Panc1 (cell line): ENCODE measurements at regions not wholly inside any gene's neighbourhood (a gene's known extent, or its start where the extent isn't known, plus 50 kb on each side); places are given as distances from the start of the nearest gene placed in this dataset.

Experiments used
- CTCF ChIP-seq: fragments of 450-650 bp; IDR thresholded peaks from 2 replicates; pipeline ENCODE4 v1.5.1; 2017; ENCODE audit warnings: mild to moderate bottlenecking
- POLR2AphosphoS5 ChIP-seq: IDR thresholded peaks from 2 replicates; pipeline ENCODE4 v1.6.1; 2012; ENCODE audit warnings: mild to moderate bottlenecking, low read depth, low read length, moderate library complexity
- REST ChIP-seq, 2 experiments: IDR thresholded peaks; 2 replicates each; pipeline ENCODE4 v1.6.1; 2011 to 2012; ENCODE audit warnings: low read depth in 2 of 2, control low read depth in 1 of 2, low read length in 1 of 2, mild to moderate bottlenecking in 1 of 2, moderate library complexity in 1 of 2; ENCODE audit not compliant: insufficient read depth in 1 of 2
- SIN3A ChIP-seq: IDR thresholded peaks from 2 replicates; pipeline ENCODE4 v1.6.1; 2012; ENCODE audit warnings: low read depth, mild to moderate bottlenecking, low read length, moderate library complexity, borderline replicate concordance; ENCODE audit not compliant: insufficient read depth
- TCF7L2 ChIP-seq: IDR thresholded peaks from 2 replicates; pipeline ENCODE4 v1.6.1; 2011; ENCODE audit warnings: mild to moderate bottlenecking, low read depth, low read length, inconsistent platforms

DNA sequence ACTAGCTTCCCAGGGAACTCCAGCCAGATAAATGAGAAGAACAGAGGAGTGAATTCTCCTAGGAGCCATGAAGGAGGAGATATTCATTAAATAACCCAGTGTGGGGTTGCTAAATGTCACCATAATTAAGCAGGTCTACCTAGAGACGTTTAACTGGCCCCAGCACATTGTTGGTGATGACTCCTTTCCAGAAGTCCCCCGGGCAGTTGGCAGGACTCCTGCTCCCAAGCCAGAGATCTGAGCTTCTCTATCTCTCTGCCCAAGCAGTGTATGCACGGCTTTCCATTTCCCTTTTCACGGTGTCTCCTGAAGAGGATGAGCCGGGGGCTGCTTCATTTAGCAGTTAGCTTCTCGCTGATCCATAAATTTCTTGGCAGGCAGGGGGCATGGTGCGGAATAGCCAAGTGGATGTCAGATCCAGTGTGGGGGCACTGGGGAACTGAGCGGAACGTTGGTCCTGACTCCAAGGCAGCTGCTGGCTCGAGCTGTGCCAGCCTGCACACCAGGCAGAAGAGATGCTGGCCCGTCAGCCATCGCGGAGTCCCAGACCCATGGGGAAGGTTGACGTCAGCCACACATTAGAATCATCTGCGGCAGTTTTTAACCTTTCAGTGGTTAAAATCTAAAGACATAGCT lies 142.0 kb upstream of the NPY start:
- TF ChIP-seq CTCF (no peak), REST (IDR thresholded peaks at IDR 0.05; ENCODE audit: insufficient read depth in 1 of 2, low read depth in 2 of 2, low read length in 1 of 2) (no peak), POLR2AphosphoS5 (no peak), SIN3A (no peak), TCF7L2 (no peak)
